Activated effector memory CD4-positive, alpha-beta T cell treated with Interleukin-2 at 50 U/mL for 16 hours (primary cell): ENCODE measurements at regions not wholly inside any gene's neighbourhood (a gene's known extent, or its start where the extent isn't known, plus 50 kb on each side); places are given as distances from the start of the nearest gene placed in this dataset.
"Not testable (repeated sequence)": the region's sequence is repeated elsewhere in the genome, so short reads cannot be mapped to it uniquely, and the experiment has no call there.

ENCODE experiments used
- DNase-seq: peaks from one replicate; pipeline ENCODE4 v3.0.0-alpha.2; 2020

- no peak for DNase-seq
Observed at GRCh38 chr13:99078017-99078771, 100.3 kb upstream of the DOCK9 start.

DNA sequence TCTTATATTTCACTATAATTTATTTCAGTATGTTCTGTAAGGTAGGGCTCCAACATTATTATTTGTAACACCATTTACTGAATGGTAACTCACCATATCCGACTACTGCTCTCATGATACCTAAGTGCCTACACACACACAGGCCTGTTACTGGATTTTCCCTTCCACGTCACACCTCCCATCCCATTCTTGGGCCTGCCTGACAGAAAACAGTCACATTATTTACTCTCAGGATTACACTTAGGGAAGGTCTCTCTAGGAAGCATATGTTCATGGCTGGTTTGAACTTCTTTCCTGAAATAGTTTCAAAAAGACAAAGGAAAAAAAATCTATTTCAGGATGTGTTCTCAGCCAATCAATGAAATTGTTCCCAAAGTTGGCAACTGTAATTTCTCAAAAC is 102.3 kb upstream of the DOCK9 start:
- DNase-seq = no peak

- DNase-seq = peak; percentile 3
Observed at GRCh38 chr13:99083981-99084380, 106.1 kb upstream of the DOCK9 start.

GRCh38 chr13:99085139-99085807 is 107.4 kb upstream of the DOCK9 start:
- DNase-seq = peak; percentile 4

DNA sequence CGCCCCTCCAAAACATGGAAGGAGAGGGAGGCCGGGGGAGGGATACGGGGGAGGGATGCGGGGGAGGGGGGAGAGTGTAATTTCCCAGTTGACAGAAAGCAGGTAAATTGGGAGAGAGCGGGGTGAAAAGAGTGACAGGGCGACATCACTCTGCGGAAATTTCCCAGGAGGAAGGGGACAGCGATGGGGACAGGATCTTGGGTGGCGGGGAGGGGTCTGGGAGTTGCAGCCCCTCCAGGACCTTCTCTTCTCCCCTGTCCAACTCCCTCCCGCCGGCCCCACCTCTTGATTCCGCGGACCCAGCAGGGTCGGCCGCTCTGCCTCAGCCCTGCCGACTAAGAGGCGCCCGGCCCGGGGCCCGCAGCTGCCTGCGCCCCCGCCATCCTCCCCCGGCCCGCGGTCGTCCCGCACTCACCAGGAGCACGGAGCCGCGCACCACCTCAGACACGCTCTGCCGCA is 108.0 kb upstream of the DOCK9 start:
- DNase-seq = no peak

- peak; percentile 64 for DNase-seq
Observed at GRCh38 chr13:99086267-99087097, 108.6 kb upstream of the DOCK9 start.

GRCh38 chr13:99087098-99087953 is 109.5 kb upstream of the DOCK9 start:
- DNase-seq = peak; percentile 91

DNA sequence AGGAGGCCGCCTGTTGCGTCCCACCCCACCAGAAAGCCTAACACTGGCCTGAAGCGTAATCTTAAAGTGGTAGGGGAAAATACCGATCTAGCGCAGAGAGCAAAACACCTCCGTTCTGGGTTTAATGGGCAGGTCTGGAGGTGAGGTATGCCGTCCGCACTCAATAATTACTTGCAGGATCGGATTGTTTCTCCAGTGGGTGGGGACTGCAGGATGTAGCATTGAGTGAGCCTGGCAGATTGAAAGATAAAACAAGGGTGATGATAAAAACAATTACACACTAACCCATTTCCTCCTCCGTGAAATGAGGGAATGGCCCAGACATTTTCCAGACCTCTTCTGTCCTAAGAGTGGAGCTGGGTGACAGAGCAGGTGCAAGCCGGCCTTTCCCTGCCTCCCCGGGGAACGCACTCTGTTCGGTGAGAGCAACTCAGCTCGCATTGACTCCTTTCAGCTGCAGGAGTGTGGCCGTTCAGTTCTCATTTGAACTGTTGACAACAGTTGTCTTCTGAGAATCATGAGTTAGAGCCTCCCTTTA is 110.2 kb upstream of the DOCK9 start:
- peak; percentile 28 for DNase-seq

DNA sequence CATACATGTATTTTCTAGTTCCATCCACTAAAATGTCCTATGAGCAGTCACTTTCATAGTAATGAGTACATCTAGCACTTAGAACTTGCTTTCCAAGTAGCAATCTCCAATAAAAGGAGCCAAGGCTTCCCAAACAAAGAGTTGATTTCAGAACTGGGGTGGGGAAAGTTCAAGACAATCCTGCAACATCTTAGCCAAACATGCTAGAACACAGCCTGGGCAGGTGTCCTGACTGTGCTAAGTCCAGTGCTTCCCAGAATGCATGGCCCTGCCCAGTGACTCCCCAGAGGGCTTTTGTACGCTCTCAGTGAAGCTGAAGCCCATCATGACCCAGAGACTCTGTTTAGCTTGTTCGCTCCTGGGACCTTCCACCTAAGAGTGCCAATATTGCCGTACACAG is 106.7 kb upstream of the UBAC2 start:
- no peak for DNase-seq

GRCh38 chr13:99101831-99102230 is 98.8 kb upstream of the UBAC2 start:
- DNase-seq = not testable (repeated sequence)

DNA sequence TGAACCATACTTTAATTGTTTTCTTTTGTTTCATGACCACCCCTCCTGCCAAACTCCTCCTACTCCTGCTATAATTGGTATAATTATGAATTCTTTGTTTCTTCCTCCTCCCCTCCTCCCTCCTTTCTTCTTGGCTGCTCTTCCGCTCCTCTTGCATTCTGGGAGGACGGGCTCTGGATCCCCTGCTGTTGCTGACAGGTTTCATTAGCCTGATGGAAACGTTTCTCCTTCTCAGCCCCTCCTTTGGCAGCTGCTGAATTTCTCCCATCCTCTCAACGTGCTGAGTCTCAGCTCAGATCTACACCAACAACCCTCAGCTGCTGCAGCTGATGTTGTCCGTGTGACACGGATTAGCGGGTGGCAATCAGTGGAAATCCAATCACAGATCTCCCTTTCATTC is 97.1 kb upstream of the UBAC2 start:
- DNase-seq = no peak

DNA sequence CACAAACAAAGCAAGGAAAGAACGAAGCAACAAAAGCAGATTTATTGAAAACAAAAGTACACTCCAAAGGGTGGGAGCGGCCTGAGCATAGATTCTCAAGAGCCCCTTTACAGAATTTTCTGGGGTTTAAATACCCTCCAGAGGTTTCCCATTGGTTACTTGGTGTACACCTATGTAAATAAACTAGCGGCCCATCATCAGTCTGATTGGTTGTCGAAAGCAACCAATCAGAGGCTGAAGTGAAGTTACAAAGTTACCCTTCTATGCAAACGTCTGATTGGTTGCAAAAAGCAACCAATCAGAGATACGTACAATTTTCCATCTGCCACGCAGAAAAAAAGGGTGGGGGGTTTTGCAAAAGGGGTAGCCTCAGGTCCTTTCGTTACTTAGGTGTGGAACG is 96.3 kb upstream of the UBAC2 start:
- DNase-seq = no peak

DNA sequence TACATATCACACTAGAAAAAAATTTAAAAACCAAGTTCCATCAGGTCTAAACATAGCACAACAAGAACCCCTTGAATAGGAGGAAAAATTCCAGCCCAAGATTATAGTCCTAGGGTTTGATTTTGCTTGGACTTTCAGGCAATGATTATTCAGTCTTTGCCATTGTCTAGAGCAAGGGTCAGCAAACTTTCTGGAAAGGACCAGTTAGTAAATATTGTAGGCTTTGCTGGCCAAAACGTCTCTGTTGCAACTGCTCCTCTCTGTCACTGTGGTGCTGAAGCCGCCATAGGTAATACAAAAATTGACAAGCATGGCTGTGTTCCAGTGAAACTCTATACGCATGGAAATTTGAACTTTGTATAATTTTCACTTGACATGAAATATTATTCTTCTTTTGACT is 95.5 kb upstream of the UBAC2 start:
- no peak for DNase-seq

DNA sequence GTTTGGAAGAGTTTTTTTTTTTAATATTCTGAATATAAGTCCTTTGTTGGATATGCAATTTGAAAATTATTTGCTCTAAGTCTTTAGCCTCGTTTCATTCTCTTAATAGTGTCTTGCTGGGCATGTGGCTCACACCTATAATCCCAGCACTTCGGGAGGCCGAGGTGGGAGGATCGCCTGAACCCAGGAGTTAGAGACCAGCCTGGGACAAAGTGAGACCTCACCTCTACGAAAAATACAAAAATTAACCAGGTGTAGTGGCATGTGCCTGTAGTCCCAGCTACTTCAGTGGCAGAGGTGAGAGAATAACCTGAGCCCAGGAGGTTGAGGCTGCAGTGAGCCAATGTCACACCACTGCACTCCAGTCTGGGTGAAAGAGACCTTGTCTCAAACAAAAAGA is 87.3 kb upstream of the UBAC2 start:
- DNase-seq = no peak

DNA sequence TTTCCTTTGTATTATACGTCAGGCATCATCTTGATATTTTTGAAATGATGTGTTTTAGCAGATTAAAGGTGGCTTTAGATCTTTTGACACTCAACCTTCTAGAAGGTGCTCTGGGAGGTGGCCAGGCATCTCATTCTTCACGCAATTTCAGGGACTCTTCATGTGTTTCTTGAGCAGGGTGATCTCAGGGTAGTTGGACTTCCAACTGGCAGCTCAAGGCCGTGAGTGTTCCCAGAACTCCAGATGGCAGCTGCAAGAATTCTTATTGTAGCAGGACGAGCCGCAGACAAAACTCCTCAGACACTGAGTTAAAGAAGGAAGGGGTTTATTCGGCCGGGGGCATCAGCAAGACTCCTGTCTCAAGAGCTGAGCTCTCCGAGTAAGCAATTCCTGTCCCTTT is 82.5 kb upstream of the UBAC2 start:
- DNase-seq = no peak

GRCh38 chr13:99119656-99120055 is 81.0 kb upstream of the UBAC2 start:
- DNase-seq = no peak

GRCh38 chr13:99120751-99121150 is 79.9 kb upstream of the UBAC2 start:
- no peak for DNase-seq

GRCh38 chr13:99122171-99122570 is 78.5 kb upstream of the UBAC2 start:
- no peak for DNase-seq

DNA sequence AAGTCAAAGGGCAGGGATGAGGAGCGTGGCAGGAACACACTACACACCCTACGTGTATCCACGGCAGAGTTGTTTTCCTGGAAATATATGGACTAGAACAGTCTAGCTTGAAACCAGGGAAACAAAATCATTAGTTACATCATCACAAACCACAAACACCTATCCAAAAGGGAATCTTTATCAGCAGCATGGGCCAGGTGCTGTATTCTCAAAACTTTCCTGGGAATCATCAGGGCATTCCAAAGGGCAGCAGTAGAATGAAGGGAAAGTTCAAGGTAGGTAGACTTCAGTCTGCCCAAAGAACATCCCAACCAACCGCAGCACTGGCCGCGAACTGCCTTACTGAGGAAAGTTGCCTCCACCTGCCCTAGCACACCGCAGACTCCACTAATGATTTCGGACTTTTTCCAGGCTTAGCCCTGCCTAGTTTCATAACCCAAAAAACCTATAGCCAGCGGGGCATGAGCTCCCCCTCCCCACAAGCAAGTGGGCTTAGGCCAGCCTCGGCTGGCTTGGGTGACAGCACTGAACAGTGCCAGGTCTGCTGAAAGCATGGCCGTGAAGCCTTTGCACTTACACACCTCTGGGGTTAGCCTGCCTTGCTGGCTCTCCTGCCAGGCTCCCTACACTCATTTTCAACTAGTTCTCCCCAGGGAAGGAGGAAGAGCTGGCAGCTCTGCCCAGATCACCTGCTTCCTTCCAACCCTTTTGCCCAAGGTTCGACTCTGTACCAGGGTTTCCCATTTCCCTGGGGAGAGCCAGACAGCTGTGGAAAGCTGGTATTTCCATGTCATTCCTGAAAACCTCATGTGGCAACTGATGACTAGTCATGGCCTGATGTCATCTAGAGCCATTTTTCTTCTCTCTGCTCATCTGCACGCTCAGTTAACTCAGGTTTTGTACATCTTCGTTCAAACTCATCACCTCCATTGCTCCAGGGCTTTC is 77.3 kb upstream of the UBAC2 start:
- DNase-seq = no peak

DNA sequence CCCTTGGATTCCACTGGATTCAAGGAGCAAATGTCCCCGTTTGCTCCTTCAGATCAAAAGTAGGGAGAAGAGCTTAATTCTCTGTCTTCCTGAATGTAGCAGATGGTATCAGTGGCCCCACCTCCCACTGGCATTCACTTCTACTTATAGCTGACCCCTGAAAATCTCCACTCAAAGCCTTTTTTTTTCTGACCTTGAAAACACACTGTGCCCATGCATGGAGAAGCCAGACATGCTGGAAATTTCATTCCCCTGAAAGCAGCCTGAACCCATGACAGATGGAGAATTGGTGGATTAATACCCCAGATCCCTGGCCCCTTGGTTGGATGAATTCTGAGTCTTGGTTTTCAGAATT is 76.6 kb upstream of the UBAC2 start:
- no peak for DNase-seq

GRCh38 chr13:99124794-99125316 is 75.8 kb upstream of the UBAC2 start:
- DNase-seq = no peak
